ENCODE measurements at regions not wholly inside any gene's neighbourhood (a gene's known extent, or its start where the extent isn't known, plus 50 kb on each side); places are given as distances from the start of the nearest gene placed in this dataset.

- no peak for ATAC-seq (ENCODE audit: low FRiP score)
- no peak for TF ChIP-seq CTCF (IDR thresholded peaks at IDR 0.05)
- DNase-seq (ENCODE audit: low spot score): no peak
Observed at GRCh38 chr7:124482229-124482628, 283.4 kb downstream of the GPR37 start.

GRCh38 chr7:124480821-124481290 lies 284.7 kb downstream of the GPR37 start:
- no peak for TF ChIP-seq CTCF (IDR thresholded peaks at IDR 0.05)
- DNase-seq (ENCODE audit: low spot score) (no peak), ATAC-seq (ENCODE audit: low FRiP score) (no peak)

- ATAC-seq (ENCODE audit: low FRiP score): no peak
- DNase-seq (ENCODE audit: low spot score): no peak
- TF ChIP-seq CTCF (IDR thresholded peaks at IDR 0.05): no peak
Observed at GRCh38 chr7:124480036-124480820, 285.4 kb downstream of the GPR37 start.

- ATAC-seq (ENCODE audit: low FRiP score) (no peak), DNase-seq (ENCODE audit: low spot score) (no peak)
- no peak for TF ChIP-seq CTCF (IDR thresholded peaks at IDR 0.05)
Observed at GRCh38 chr7:124462249-124462648, 303.3 kb downstream of the GPR37 start.

GRCh38 chr7:124460555-124460954 lies 305.0 kb downstream of the GPR37 start:
- no peak for TF ChIP-seq CTCF (IDR thresholded peaks at IDR 0.05)
- DNase-seq (ENCODE audit: low spot score) (no peak), ATAC-seq (ENCODE audit: low FRiP score) (no peak)

GRCh38 chr7:124460056-124460450 lies 305.5 kb downstream of the GPR37 start:
- DNase-seq (ENCODE audit: low spot score): no peak
- no peak for ATAC-seq (ENCODE audit: low FRiP score)
- no peak for TF ChIP-seq CTCF (IDR thresholded peaks at IDR 0.05)

All from omental fat pad (tissue), 3 donors.